Heart left ventricle (tissue), 16 donors: ENCODE measurements at regions not wholly inside any gene's neighbourhood (a gene's known extent, or its start where the extent isn't known, plus 50 kb on each side); places are given as distances from the start of the nearest gene placed in this dataset.

Experiments used
- ATAC-seq, 4 donors: fragments of 200-7000 bp; cut with Tn5 transposase; one replicate each; pipeline ENCODE4 v1.9.1; 2020 to 2022; ENCODE audit warnings: moderate library complexity in 4 of 4, mild to moderate bottlenecking in 3 of 4, moderate number of reproducible peaks in 1 of 4
- DNase-seq, 5 donors: peaks; one replicate each; pipeline ENCODE4 v3.0.0-alpha.2; 2020
- H3K27ac ChIP-seq, 12 donors: fragments of 200-600 bp; sonication (generic) in 4 of 12; one replicate each; pipeline versions ENCODE4 v1.5.0 to v1.8.0; 2016 to 2022; ENCODE audit warnings: mild to moderate bottlenecking in 2 of 12
- H3K27me3 ChIP-seq, 9 donors: fragments of 200-600 bp; sonication (generic) in 2 of 9; one replicate each; pipeline versions ENCODE4 v1.5.1 to v1.8.0; 2016 to 2022; ENCODE audit warnings: mild to moderate bottlenecking in 3 of 9
- H3K36me3 ChIP-seq, 9 donors: fragments of 200-600 bp; sonication (generic) in 2 of 9; one replicate each; pipeline versions ENCODE4 v1.5.0 to v1.8.0; 2018 to 2022; ENCODE audit warnings: mild to moderate bottlenecking in 2 of 9
- H3K4me1 ChIP-seq, 12 donors: fragments of 200-600 bp; sonication (generic) in 4 of 12; one replicate each; pipeline versions ENCODE4 v1.5.0 to v1.8.0; 2016 to 2022; ENCODE audit warnings: mild to moderate bottlenecking in 3 of 12
- H3K4me3 ChIP-seq, 12 donors: fragments of 200-600 bp; sonication (generic) in 4 of 12; one replicate each; pipeline versions ENCODE4 v1.5.0 to v1.8.0; 2017 to 2022; ENCODE audit warnings: mild to moderate bottlenecking in 9 of 12, moderate library complexity in 4 of 12
- H3K9me3 ChIP-seq, 12 donors: fragments of 200-600 bp; sonication (generic) in 4 of 12; one replicate each; pipeline versions ENCODE4 v1.5.0 to v1.8.0; 2016 to 2022; ENCODE audit warnings: mild to moderate bottlenecking in 1 of 12
- CTCF ChIP-seq, 12 donors: fragments of 200-600 bp; sonication (generic) in 4 of 12; IDR thresholded peaks; one replicate each; pipeline versions ENCODE4 v1.5.0 to v1.8.0; 2018 to 2022; ENCODE audit warnings: antibody characterized with exemption in 12 of 12, mild to moderate bottlenecking in 5 of 12
- POLR2A ChIP-seq, 2 donors: fragments of 450-650 bp; IDR thresholded peaks; one replicate each; pipeline ENCODE4 v1.6.1; 2017; ENCODE audit warnings: antibody characterized with exemption in 2 of 2, mild to moderate bottlenecking in 2 of 2, moderate library complexity in 2 of 2
- WGBS, 4 donors: extraction: QIAGEN DNeasy Blood & Tissue Kit in 2 of 4; methylation state at CpG; one replicate each; pipeline versions ENCODE4 v1.1.5 to v1.1.7; 2013 to 2018; 5-methylcytosine and 5-hydroxymethylcytosine counted together
- intact Hi-C, 10 donors: fragments of 100-400 bp; cut with DNase I; formaldehyde crosslinking; loops; one replicate each; pipeline versions ENCODE4 v1.11.1 to v1.14.2; 2022
- donor health status: ischemic (EF 13 %, LVEDD 7.1; RV severe dilation, severe dysfunction).
- donor health status: healthy with polysubstance abuse.
- donor health status: DM: no; HTN: yes; CAD: no.
- donor health status: DM: no; HTN: no; CAD: no.
- donor health status: ischemic (EF 25% LVEDD 6.9; RV normal size, moderate dysfunction).
- donor health status: ischemic (EF 25% LVEDD 5.7; RV mildly dilated, moderate dysfunction).
- donor health status: healthy.
- donor health status: DM: yes; HTN: yes; CAD: no.
- donor health status: ischemic (EF 35%, LVEDD 5.7; RV mildly dilated, moderate dysfunction).
- donor health status: nonischemic (EF 11% LVEDD 7.7; RV severe dilation, severe dysfunction).
- donor health status: DM: yes; HTN: yes; CAD: no.
- donor health status: PGD.
- donor health status: ischemic (EF 29% LVEDD 5.4; RV normal size, mild dysfunction).
- donor health status: nonischemic (EF 23%, LVEDD 6.1; RV moderate dilation, normal function).

- no peak for TF ChIP-seq CTCF (IDR thresholded peaks at IDR 0.05)
- TF ChIP-seq POLR2A (IDR thresholded peaks at IDR 0.05): no peak
- 22 to 31% (median 27%) methylated on average over 7 to 8 of the region's 8 CpGs for WGBS, 4 donors
- ATAC-seq: no peak
- H3K27ac ChIP-seq: no peak overlapping the region
- DNase-seq: no peak
- H3K36me3 ChIP-seq: no peaks in the 10 kb centered on the region
- intact Hi-C loops: no loop called here
- no peak overlapping the region for H3K4me3 ChIP-seq
- no peaks in the 10 kb centered on the region for H3K4me1 ChIP-seq
- H3K27me3 ChIP-seq: no peaks in the 10 kb centered on the region
- peaks cover 0 to 6% (median 0%) of the 10 kb centered on the region in 12 donors for H3K9me3 ChIP-seq
These were observed 479.2 kb downstream of the RPS29 start for GRCh38 chr14:49106741-49107667.

- no peak for DNase-seq
- Histone ChIP-seq H3K27me3 (no peaks in the 10 kb centered on the region), H3K4me3 (no peak overlapping the region), H3K4me1 (no peaks in the 10 kb centered on the region), H3K27ac (no peak overlapping the region), H3K9me3 (peaks cover 0 to 6% (median 0%) of the 10 kb centered on the region in 12 donors), H3K36me3 (no peaks in the 10 kb centered on the region)
- TF ChIP-seq POLR2A (IDR thresholded peaks at IDR 0.05): no peak
- TF ChIP-seq CTCF (IDR thresholded peaks at IDR 0.05): no peak
- ATAC-seq: no peak
- 60 to 79% (median 65%) methylated on average over 1 of the region's 1 CpG for WGBS, 4 donors
- intact Hi-C loops: no loop called here
These were observed 480.2 kb downstream of the RPS29 start for GRCh38 chr14:49105956-49106355.

GRCh38 chr14:49105512-49105911, 480.7 kb downstream of the RPS29 start:
- no peaks in the 10 kb centered on the region for H3K36me3 ChIP-seq
- H3K27me3 ChIP-seq: no peaks in the 10 kb centered on the region
- ATAC-seq (no peak), DNase-seq (no peak)
- peaks cover 0 to 6% (median 0%) of the 10 kb centered on the region in 12 donors for H3K9me3 ChIP-seq
- no peak overlapping the region for H3K27ac ChIP-seq
- no peaks in the 10 kb centered on the region for H3K4me1 ChIP-seq
- TF ChIP-seq CTCF (IDR thresholded peaks at IDR 0.05): no peak
- TF ChIP-seq POLR2A (IDR thresholded peaks at IDR 0.05): no peak
- intact Hi-C loops: no loop called here
- WGBS, 4 donors: 93 to 97% (median 96%) methylated on average over 4 of the region's 4 CpGs
- H3K4me3 ChIP-seq: no peak overlapping the region

- WGBS, 4 donors: 46 to 76% (median 63%) methylated on average over 1 of the region's 1 CpG
- Histone ChIP-seq H3K4me3 (no peak overlapping the region), H3K36me3 (no peaks in the 10 kb centered on the region), H3K4me1 (no peaks in the 10 kb centered on the region), H3K27me3 (no peaks in the 10 kb centered on the region), H3K27ac (no peak overlapping the region), H3K9me3 (no peaks in the 10 kb centered on the region)
- TF ChIP-seq POLR2A (IDR thresholded peaks at IDR 0.05): no peak
- no peak for TF ChIP-seq CTCF (IDR thresholded peaks at IDR 0.05)
- intact Hi-C loops: no loop called here
- DNase-seq (no peak), ATAC-seq (no peak)
These were observed 493.8 kb downstream of the RPS29 start for GRCh38 chr14:49092345-49092744.
